IMR-90 (cell line): ENCODE measurements at regions not wholly inside any gene's neighbourhood (a gene's known extent, or its start where the extent isn't known, plus 50 kb on each side); places are given as distances from the start of the nearest gene placed in this dataset.

Experiments
- ATAC-seq: fragments of 200-7000 bp; cut with Tn5 transposase; 2 replicates; pipeline ENCODE4 v1.9.1; 2020; ENCODE audit warnings: low read depth, mild to moderate bottlenecking, moderate library complexity
- BruUV-seq: library from RNA; stranded (reverse); fragments of 400-500 nt; replicated peaks from 2 replicates; lab custom pipeline; 2021; lab: Mats Ljungman, UMichigan
- CTCF ChIA-PET: fragments of 300-600 bp; formaldehyde crosslinking; extraction: SDS; loops from one replicate; lab custom pipeline; 2021; ENCODE audit warnings: antibody characterized with exemption; lab: Yijun Ruan, JAX
- POLR2A ChIA-PET: fragments of 300-600 bp; sonication (Branson Sonifier 250); formaldehyde crosslinking; loops from one replicate; lab custom pipeline; 2022; ENCODE audit warnings: antibody characterized with exemption; ENCODE audit not compliant: unreplicated experiment; lab: Charles Lee
- DNase-seq: peaks from one replicate; pipeline ENCODE4 v3.0.0; 2013
- H2AFZ ChIP-seq: replicated peaks from 2 replicates; pipeline ENCODE3; 2013; ENCODE audit warnings: low read length, mild to moderate bottlenecking; ENCODE audit not compliant: poor library complexity
- H2AK5ac ChIP-seq: 2 replicates; pipeline ENCODE4 v1.6.1; 2013; ENCODE audit warnings: low read depth, low read length, inconsistent platforms
- H2AK9ac ChIP-seq: replicated peaks from 2 replicates; pipeline ENCODE3; 2013; ENCODE audit warnings: mild to moderate bottlenecking, low read depth, low read length, moderate library complexity; ENCODE audit not compliant: poor library complexity
- H2BK120ac ChIP-seq: 2 replicates; pipeline ENCODE4 v1.6.1; 2013; ENCODE audit warnings: low read depth, low read length, inconsistent platforms
- H2BK15ac ChIP-seq: 3 replicates; pipeline ENCODE4 v1.6.1; 2013; ENCODE audit warnings: low read depth, low read length, inconsistent platforms
- H2BK20ac ChIP-seq: 2 replicates; pipeline ENCODE4 v1.6.1; 2013; ENCODE audit warnings: low read depth, mild to moderate bottlenecking, inconsistent platforms, low read length, moderate library complexity
- H2BK5ac ChIP-seq: 2 replicates; pipeline ENCODE4 v1.6.1; 2013; ENCODE audit warnings: mild to moderate bottlenecking, low read depth, low read length, inconsistent platforms; ENCODE audit not compliant: poor library complexity, severe bottlenecking
- H3K14ac ChIP-seq: replicated peaks from 2 replicates; pipeline ENCODE4 v1.6.1; 2013; ENCODE audit warnings: low read depth, low read length, inconsistent platforms
- H3K18ac ChIP-seq: 2 replicates; pipeline ENCODE4 v1.6.1; 2013; ENCODE audit warnings: low read depth, low read length, control low read depth
- H3K23ac ChIP-seq: 2 replicates; pipeline ENCODE4 v1.6.1; 2013; ENCODE audit warnings: low read depth, low read length, inconsistent platforms
- H3K27ac ChIP-seq: 2 replicates; pipeline ENCODE4 v1.5.1; 2013; ENCODE audit warnings: mild to moderate bottlenecking, control low read depth, low read length; ENCODE audit not compliant: insufficient read depth
- H3K27me3 ChIP-seq: 2 replicates; pipeline ENCODE4 v1.6.1; 2013; ENCODE audit warnings: low read length; ENCODE audit not compliant: control insufficient read depth, insufficient read depth
- H3K36me3 ChIP-seq: 2 replicates; pipeline ENCODE4 v1.6.1; 2013; ENCODE audit warnings: low read length, mixed read lengths; ENCODE audit not compliant: control insufficient read depth, insufficient read depth
- H3K4ac ChIP-seq: 2 replicates; pipeline ENCODE4 v1.6.1; 2013; ENCODE audit warnings: low read depth, low read length, inconsistent platforms
- H3K4me1 ChIP-seq: 2 replicates; pipeline ENCODE4 v1.6.1; 2013; ENCODE audit warnings: low read length, mixed read lengths; ENCODE audit not compliant: control insufficient read depth, insufficient read depth
- H3K4me2 ChIP-seq: 2 replicates; pipeline ENCODE4 v1.6.1; 2013; ENCODE audit warnings: low read depth, mild to moderate bottlenecking, control low read depth, low read length, moderate library complexity
- H3K4me3 ChIP-seq: 2 replicates; pipeline ENCODE4 v1.5.1; 2013; ENCODE audit warnings: low read depth, mild to moderate bottlenecking, control low read depth, low read length, moderate library complexity; ENCODE audit not compliant: insufficient read depth
- H3K56ac ChIP-seq: 2 replicates; pipeline ENCODE4 v1.6.1; 2013; ENCODE audit warnings: low read length, inconsistent platforms; ENCODE audit not compliant: insufficient read depth; ENCODE audit errors: extremely low read depth
- H3K79me1 ChIP-seq, 2 experiments: 2 replicates each; pipeline ENCODE4 v1.6.1; 2013; ENCODE audit warnings: low read length in 2 of 2, inconsistent platforms in 1 of 2, low read depth in 1 of 2
- H3K9ac ChIP-seq: 2 replicates; pipeline ENCODE4 v1.6.1; 2013; ENCODE audit warnings: low read depth, low read length, control low read depth
- H3K9me1 ChIP-seq: 2 replicates; pipeline ENCODE4 v1.6.1; 2013; ENCODE audit warnings: low read length, inconsistent platforms; ENCODE audit not compliant: insufficient read depth
- H3K9me3 ChIP-seq: 2 replicates; pipeline ENCODE4 v1.6.1; 2013; ENCODE audit warnings: low read length; ENCODE audit not compliant: control insufficient read depth, insufficient read depth
- H4K20me1 ChIP-seq: 2 replicates; pipeline ENCODE4 v1.6.1; 2013; ENCODE audit warnings: low read length, inconsistent platforms; ENCODE audit not compliant: insufficient read depth
- H4K5ac ChIP-seq: 2 replicates; pipeline ENCODE4 v1.6.1; 2013; ENCODE audit warnings: mild to moderate bottlenecking, low read depth, low read length, control low read depth
- H4K8ac ChIP-seq, 2 experiments: 2 replicates each; pipeline ENCODE4 v1.6.1; 2013; ENCODE audit warnings: low read depth in 2 of 2, low read length in 2 of 2, control low read depth in 1 of 2, inconsistent platforms in 1 of 2
- H4K91ac ChIP-seq: 2 replicates; pipeline ENCODE4 v1.6.1; 2013; ENCODE audit warnings: low read depth, low read length, inconsistent platforms; ENCODE audit not compliant: insufficient read depth
- MAZ ChIP-seq: IDR thresholded peaks from 2 replicates; pipeline ENCODE4 v1.6.1; 2012; ENCODE audit warnings: low read depth, mild to moderate bottlenecking, low read length, improper control_type of control experiment, moderate library complexity, borderline replicate concordance
- RCOR1 ChIP-seq: IDR thresholded peaks from 2 replicates; pipeline ENCODE4 v1.6.1; 2012; ENCODE audit warnings: mild to moderate bottlenecking, low read length, improper control_type of control experiment; ENCODE audit not compliant: insufficient replicate concordance
- SMC3 ChIP-seq: fragments of 150-350 bp; IDR thresholded peaks from 2 replicates; pipeline ENCODE4 v1.6.1; 2016; ENCODE audit warnings: low read depth, mild to moderate bottlenecking, antibody characterized with exemption, low read length, moderate library complexity
- WGBS, 2 experiments: methylation state at CpG; one replicate each; pipeline versions ENCODE4 v1.1.5 to v1.1.7; 2013; ENCODE audit warnings: missing lambda C conversion rate in 2 of 2; ENCODE audit not compliant: insufficient read length in 1 of 2; ENCODE audit errors: extremely low coverage in 2 of 2; 5-methylcytosine and 5-hydroxymethylcytosine counted together
- dilution Hi-C: fragments of 300-500 bp; cut with HindIII; formaldehyde crosslinking; loops from one replicate; pipeline ENCODE4 v1.14.3; 2018; ENCODE audit warnings: low sequenced_read_pairs; ENCODE audit not compliant: unreplicated experiment
- in situ Hi-C: fragments of 300-500 bp; cut with MboI; formaldehyde crosslinking; loops from 3 replicates; pipeline ENCODE4 v1.14.3; 2019; ENCODE audit warnings: low sequenced_read_pairs, inconsistent platforms, mixed read lengths
- intact Hi-C: fragments of 100-400 bp; cut with micrococcal nuclease; formaldehyde crosslinking; loops from 2 replicates; pipeline ENCODE4 v1.10.0; 2022

DNA sequence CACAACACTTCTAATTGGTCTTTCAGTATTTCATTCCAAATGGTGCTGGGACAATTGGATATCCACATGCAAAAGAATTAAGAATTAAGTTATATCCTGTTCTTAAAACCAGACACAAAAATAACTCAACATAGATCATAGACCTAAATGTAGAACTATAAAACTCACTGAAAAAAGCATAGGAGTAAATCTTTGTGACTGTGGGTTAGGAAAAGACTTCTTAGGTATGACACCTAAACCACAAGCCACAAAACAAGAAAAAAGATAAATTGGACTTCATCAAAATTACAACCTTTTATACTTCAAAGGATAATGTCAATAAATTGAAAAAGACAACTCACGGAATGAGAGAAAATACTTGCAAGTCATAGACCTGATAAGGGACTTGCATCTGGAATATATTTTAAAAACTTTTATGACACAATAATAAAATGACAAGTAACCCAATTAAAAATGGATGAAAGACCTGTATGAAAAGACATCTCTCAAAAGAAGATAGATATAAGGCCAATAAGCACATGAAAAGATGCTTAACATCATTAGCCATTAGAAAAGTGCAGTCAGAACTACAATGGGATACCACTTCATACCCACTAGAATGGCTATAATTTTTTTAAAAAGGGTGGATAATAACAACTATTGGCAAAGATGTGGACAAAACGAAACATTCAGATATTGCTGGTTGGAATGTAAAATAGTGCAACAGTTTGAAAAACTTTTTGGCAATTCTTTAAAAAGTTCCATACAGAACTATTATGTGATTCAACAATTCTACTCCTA is 72.5 kb upstream of the SLC38A4 start:
- no peaks in the 10 kb centered on the region for H3K4me1 ChIP-seq
- H2AFZ ChIP-seq: no peak overlapping the region
- H3K56ac ChIP-seq: no peak overlapping the region
- dilution Hi-C loops (no loop called here), intact Hi-C loops (no loop called here), in situ Hi-C loops (no loop called here)
- no peak overlapping the region for H4K91ac ChIP-seq
- H2BK20ac ChIP-seq: no peak overlapping the region
- H2AK5ac ChIP-seq: no peak overlapping the region
- no peak overlapping the region for H4K8ac ChIP-seq
- H2BK5ac ChIP-seq: no peak overlapping the region
- TF ChIP-seq RCOR1 (no peak), MAZ (no peak), SMC3 (no peak)
- no peaks in the 10 kb centered on the region for H3K9me3 ChIP-seq
- H3K14ac ChIP-seq: no peak overlapping the region
- H3K27ac ChIP-seq: no peak overlapping the region
- no peak overlapping the region for H3K23ac ChIP-seq
- WGBS, 2 experiments: no CpG with 5 or more reads among the region's 2 CpGs
- H3K9me1 ChIP-seq: no peaks in the 10 kb centered on the region
- H3K36me3 ChIP-seq: no peaks in the 10 kb centered on the region
- no peaks in the 10 kb centered on the region for H3K79me1 ChIP-seq
- no TSS peak for BruUV-seq
- no peak for ATAC-seq
- no peak overlapping the region for H3K4me2 ChIP-seq
- H4K20me1 ChIP-seq: no peaks in the 10 kb centered on the region
- DNase-seq: no peak
- ChIA-PET CTCF (no interaction called here), POLR2A (interaction anchor here (0.6 kb wide), 1 partner anchor 527 kb away, joined by 3 read pairs; no protein-coding TSS in a partner anchor)
- H3K18ac ChIP-seq: no peak overlapping the region
- H3K4me3 ChIP-seq: no peak overlapping the region
- H2BK15ac ChIP-seq: no peak overlapping the region
- no peak overlapping the region for H2BK120ac ChIP-seq
- no peak overlapping the region for H4K5ac ChIP-seq
- no peak overlapping the region for H3K9ac ChIP-seq
- H3K27me3 ChIP-seq: no peaks in the 10 kb centered on the region
- no peak overlapping the region for H3K4ac ChIP-seq
- H2AK9ac ChIP-seq: no peak overlapping the region
